ENCODE measurements at regions not wholly inside any gene's neighbourhood (a gene's known extent, or its start where the extent isn't known, plus 50 kb on each side); places are given as distances from the start of the nearest gene placed in this dataset.
"Not testable (repeated sequence)": the region's sequence is repeated elsewhere in the genome, so short reads cannot be mapped to it uniquely, and the experiment has no call there.

DNA sequence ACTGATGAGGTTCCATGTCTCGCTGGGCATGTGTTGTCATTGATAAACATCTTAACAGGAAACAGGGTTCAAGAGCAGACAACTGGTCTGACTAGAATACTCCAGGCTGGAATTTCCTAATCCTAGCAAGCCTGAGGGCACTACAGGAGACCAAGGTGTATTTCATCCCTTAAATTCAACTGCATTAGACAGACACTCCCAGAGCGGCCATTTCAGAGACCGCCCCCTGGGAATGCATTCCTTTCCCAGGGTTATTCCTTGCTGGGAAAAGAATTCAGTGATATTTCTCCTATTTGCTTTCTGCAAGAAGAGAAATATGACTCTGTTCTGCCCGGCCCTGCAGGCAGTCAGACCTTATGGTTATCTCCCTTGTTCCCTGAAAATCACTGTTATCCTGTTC is 383.1 kb upstream of the MBL2 start:
- not testable (repeated sequence) for DNase-seq

DNA sequence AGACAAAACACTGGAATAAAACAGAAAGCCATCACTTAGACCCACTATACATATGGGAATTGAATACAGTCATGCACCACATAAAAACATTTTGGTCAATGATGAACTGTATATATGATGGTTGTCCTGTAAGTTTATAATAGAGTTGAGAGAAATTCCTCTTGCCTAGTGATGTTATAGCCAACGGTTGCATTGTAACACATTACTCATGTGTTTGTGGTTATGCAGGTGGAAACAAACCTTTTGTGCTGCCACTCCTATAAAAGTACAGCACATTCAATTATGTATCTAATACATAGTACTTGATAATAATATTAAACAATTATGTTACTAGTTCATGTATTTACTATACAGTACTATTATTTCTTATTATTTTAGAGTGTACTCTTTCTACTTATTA is 381.2 kb upstream of the MBL2 start:
- no peak for DNase-seq

GRCh38 chr10:53140506-53140905 is 367.9 kb upstream of the MBL2 start:
- no peak for DNase-seq

- DNase-seq = no peak
Measured at GRCh38 chr10:53135897-53136253, 363.3 kb upstream of the MBL2 start.

- DNase-seq = no peak
Measured at GRCh38 chr10:53135213-53135896, 362.8 kb upstream of the MBL2 start.

GRCh38 chr10:53134050-53134449 is 361.5 kb upstream of the MBL2 start:
- no peak for DNase-seq

DNA sequence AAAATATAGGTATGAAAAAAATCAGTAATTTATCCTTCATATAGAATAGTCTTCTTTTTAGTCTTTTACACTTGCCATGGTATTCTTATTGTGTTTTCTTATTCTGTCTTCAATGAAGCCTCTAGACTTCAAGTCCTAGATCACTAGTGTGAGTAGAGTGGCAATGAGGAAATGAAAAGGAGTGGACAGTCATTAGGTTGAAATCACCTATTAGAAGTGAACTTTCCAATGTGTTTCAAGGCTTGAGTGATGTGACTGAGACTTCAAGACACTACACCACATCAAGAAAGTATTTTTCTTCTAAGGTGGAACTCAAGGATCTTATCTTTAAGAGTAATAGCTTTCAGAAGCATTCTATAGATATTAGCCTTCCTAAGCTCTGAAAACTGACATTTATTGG is 357.8 kb upstream of the MBL2 start:
- DNase-seq = no peak

DNA sequence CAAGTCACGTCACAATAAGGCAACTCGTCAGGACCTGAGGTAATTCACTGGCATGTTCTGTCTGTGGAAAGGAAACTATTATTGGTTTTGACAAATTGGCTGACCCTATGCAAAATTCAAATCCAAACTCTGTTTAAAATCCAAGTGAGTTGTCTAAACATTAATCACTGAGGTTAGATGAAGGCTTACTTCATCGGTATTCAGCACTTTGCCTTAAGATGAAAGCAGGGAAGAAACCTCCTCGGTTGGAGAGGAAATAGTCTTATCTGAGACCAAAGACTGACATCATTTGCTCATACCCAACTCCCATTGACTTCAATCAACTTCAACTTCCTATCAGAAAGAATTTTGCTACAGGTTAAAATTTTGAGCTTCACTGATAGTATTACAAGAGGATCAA is 355.1 kb upstream of the MBL2 start:
- no peak for DNase-seq

- no peak for DNase-seq
Measured at GRCh38 chr10:53123311-53123710, 350.7 kb upstream of the MBL2 start.

- DNase-seq = no peak
Measured at GRCh38 chr10:53122281-53122680, 349.7 kb upstream of the MBL2 start.

- DNase-seq = no peak
Measured at GRCh38 chr10:53115660-53116059, 343.1 kb upstream of the MBL2 start.

DNA sequence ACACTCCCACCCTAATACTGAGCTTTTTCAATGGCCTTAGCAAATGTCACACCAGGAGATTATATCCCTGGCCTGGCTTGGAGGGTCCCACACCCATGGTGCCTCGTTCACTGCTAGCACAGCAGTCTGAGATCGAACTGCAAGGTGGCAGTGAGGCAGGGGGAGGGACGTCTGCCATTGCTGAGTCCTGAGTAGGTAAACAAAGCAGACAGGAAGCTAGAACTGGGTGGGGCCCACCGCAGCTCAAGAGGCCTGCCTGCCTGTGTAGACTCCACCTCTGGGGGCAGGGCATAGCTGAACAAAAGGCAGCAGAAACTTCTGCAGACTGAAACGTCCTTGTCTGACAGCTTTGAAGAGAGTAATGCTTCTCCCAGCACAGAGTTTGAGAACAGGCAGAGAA is 338.9 kb upstream of the MBL2 start:
- no peak for DNase-seq

GRCh38 chr10:53109320-53109719 is 336.7 kb upstream of the MBL2 start:
- no peak for DNase-seq

DNA sequence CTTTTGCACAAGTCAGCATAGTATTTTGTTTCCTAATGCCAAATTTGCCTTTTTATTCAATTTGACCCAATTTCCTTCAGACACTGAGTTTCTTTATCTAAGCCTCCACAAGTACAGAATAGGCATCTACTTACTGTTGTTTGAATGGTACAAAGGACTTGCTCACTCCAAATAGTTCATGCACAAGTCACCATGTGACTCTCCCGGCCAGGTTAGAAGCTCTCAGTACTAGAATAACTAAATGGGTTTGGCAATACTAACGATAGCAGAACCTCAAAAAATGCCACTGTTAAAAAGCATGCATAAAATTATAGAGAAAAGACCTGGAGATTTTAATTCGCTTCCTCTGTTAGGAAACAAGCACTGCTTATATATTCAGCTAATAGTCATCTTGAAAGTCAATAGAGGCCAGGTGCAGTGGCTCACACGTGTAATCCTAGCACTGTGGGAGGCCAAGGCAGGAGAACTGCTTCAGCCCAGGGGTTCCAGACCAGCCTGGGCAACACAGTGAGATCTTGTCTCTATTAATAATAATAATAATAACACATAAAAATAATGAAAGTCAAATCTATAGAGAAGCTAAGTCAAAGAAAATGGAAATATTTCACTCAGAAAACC is 335.8 kb upstream of the MBL2 start:
- no peak for DNase-seq

GRCh38 chr10:53107711-53108110 is 335.1 kb upstream of the MBL2 start:
- DNase-seq = no peak

GRCh38 chr10:53102424-53102823 is 329.8 kb upstream of the MBL2 start:
- DNase-seq = no peak

DNA sequence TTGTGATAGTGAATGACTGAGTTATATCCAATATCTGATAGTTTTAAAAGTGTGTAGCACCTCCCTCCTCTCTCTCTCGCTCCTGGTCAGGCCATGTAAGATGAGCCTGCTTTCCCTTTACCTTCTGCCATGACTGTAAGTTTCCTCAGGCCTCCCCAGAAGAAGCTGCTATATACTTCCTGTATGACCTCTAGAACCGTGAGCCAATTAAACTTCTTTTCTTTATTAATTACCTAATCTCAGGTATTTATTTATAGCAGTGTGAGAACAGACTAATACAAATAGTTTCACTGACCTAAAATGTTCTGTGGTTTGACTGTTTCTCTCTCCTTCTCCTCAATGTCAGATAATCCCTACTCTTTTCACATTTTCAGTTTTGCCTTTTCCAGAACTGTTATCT is 321.3 kb upstream of the MBL2 start:
- DNase-seq = no peak

DNA sequence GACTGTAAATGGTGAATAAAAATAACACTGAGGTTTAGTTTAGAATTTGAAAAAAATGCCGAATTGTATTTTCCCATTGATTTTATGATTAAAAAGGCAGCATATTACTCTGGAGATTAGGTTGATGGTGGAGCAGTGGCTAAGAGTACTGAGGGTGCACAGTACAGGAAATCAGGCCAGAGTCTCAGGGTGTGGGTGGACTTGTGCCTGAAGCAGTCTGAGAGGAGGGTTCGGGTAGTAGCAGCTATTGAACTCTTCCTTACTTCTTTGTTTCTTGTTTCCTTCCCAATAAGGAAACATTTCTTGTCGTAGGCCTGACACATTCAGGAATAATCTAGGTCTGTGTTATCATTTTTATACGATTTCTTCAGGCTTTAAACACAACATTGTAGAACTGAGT is 319.0 kb upstream of the MBL2 start:
- no peak for DNase-seq

DNA sequence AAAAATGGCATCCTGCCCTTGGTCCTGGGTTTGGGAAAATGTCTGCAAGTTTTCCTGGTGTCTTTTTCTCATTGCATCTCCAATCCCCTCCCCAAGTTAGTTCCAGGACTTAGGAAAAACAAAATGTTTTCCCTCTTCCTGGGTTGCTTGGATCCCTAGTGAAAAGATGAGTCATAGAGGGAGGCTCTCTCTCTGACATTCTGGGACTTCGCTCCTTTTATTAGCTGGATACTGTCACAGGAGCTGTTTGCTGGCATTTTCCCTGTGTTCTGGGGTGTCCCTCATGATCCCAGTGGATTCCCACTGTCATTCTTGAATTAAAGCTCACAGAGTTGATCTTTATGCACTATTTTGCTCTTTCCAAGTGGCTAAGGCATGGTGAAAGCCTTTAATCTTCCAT is 316.4 kb upstream of the MBL2 start:
- DNase-seq = no peak

GRCh38 chr10:53079283-53079682 is 306.7 kb upstream of the MBL2 start:
- DNase-seq = no peak

GRCh38 chr10:53076948-53077347 is 304.4 kb upstream of the MBL2 start:
- no peak for DNase-seq

DNA sequence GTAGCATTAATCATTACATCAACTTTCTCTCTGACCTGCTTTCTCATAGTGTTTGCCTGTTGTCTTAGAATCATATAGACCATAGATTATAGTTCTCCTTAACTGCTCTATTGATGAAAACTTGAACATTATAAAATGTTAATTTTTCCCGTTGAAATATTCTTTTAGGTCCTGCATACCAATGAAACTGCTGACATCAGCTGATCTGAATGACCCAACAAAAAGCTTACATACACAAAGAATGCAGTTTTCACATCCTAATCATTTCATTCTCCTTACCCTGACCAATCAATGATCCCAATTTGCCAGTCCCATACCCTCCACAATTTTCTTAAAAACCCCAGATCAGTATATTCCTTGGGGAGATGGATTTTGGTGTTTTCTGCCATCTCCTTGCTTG is 302.9 kb upstream of the MBL2 start:
- DNase-seq = no peak

DNA sequence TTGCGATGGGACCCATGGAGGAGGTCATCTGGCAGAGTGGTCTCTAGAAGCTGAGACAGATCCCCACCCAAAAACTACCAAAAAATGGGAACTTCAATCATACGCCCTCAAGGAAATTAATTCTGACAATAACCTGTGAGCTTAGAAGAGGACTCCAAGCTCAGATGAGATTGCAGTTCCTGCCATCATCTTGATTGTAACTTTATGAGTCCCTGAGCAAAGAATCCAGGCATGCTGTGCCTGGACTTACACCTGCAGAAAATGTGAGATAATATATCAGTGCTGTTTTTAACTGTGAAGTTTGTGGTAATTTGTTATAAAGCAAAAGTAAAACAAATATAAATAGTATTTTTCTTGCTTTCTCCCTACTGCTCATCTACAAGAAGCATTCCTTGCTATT is 299.6 kb upstream of the MBL2 start:
- no peak for DNase-seq

DNA sequence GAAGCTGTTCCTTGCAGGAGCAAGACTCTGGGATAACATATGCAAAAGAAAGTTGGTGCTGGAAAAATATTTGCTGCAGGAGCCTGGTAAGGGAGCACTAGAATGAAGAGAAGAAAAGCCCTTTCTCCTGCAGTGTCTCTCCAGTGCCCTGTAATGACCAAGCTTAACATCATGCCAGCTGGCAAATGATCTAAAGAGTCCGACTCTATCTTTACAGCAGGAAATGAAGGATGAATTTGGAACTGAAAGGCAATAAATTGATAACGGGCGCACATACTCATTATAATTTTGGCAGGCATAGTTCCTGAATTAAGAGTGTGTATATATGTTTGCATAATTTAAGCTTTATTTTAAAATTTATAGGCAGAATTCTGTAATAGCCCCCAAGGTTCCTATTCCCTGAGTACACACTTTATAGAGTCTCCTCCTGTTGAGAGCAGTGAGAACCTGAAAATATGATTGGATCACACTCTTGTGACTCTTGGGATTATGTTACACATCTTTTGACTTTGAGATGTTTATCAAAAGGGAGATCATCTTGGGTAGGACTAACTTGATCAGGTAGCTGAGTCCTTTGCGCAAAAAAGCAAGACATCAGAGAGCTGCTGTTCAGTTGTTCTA is 299.0 kb upstream of the MBL2 start:
- DNase-seq = no peak

DNA sequence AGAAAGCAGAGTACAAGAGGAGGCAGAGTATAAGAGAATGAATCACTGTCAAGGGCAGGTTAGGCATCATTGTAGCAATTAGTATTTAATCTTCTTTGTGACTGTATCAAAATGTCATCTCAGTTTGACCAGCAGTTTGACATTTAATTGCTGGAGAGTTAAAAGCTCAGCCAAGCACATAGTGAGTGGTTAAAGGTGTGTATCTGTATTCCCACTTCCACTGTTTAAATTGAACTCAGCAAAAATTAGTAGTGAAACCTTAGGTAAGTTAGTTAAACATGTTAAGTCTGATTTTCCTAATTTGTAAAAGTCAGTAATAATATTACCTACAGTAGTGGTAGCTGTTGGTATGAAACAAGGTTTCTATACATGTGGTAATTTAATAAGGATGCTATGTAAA is 296.4 kb upstream of the MBL2 start:
- no peak for DNase-seq
